ENCODE measurements at regions not wholly inside any gene's neighbourhood (a gene's known extent, or its start where the extent isn't known, plus 50 kb on each side); places are given as distances from the start of the nearest gene placed in this dataset.
"Not testable (repeated sequence)": the region's sequence is repeated elsewhere in the genome, so short reads cannot be mapped to it uniquely, and the experiment has no call there.

- DNase-seq (ENCODE audit: low spot score) = peak; percentile 80
These were observed 283.7 kb downstream of the BTBD3 start for GRCh38 chr20:12201289-12201991.

GRCh38 chr20:12203399-12203798 is 285.7 kb downstream of the BTBD3 start:
- DNase-seq (ENCODE audit: low spot score) = no peak

DNA sequence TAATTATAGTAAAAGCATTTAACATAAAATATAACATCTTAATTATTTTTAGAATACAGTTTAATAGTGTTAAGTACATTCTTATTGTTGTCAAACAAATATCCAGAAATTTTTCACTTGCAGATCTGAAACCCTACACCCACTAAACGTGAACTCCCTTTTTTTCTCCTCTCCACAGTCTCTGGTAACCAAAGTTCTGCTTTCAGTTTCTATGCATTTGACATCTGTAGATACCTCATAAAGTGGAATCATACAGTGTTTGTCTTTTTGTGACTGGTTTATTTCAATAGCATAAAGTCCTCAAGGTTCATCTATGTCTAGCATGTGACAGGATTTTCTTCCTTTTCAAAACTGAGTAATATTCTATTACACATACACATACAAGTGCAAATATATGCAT is 286.3 kb downstream of the BTBD3 start:
- no peak for DNase-seq (ENCODE audit: low spot score)

GRCh38 chr20:12207875-12208274 is 290.2 kb downstream of the BTBD3 start:
- DNase-seq (ENCODE audit: low spot score) = peak; percentile 30

DNA sequence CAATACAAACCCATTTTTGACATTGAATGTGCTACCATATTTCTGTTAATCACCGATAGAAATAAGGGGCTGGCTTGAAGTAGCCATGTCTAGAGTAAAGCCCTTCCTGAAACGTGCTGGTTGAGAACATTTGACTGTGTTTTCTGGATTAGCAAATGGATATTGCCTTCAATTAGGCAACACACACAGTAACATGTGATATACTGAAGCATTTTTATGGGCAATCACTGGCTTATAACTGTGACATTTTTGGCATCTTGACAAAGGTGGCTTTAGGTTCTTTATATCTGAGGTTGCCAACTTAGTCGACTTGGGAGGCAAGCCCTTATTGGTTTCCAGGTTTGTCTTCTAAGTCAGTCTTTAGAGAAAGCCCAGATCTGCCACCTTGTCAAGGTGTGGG is 292.9 kb downstream of the BTBD3 start:
- DNase-seq (ENCODE audit: low spot score) = no peak

DNA sequence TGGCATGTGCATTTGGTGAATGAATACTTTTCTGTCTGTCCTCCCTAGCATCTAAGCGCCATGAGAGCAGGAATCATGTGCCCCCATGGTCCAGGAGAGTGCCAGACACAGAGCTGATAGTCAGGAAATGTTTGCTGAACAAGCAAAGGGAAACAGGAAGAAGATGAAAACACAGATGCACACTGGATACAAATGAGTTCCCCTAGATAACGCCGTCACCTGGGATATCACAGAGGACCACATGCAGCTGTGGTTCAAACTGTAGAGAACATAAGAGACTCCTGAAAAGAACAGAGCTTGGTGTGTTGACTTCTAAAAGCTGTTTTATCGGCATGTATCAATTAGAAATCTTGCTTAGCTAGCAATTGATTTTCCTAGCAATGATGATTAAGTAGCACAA is 293.7 kb downstream of the BTBD3 start:
- DNase-seq (ENCODE audit: low spot score) = no peak

- no peak for DNase-seq (ENCODE audit: low spot score)
These were observed 299.7 kb downstream of the BTBD3 start for GRCh38 chr20:12217382-12217781.

DNA sequence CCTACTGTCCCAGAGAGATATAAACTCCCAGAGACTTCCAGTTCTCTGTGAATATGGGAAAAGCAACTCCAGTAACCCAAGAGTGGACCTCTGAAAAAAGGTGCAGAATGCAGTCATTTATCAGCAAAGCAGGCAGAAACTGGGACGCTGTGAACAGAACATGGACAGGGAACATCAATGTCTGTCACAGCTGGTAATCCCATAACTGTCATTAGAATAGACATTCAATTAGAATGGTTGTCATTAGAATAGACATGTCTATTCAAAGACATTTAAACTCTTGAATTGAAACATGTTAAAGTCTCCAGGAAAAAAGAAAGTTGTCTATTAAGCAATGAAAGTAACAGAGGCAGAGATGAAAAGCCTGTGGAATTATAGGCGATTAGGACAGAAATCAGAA is 302.1 kb downstream of the BTBD3 start:
- DNase-seq (ENCODE audit: low spot score) = no peak

GRCh38 chr20:12223057-12223456 is 305.4 kb downstream of the BTBD3 start:
- no peak for DNase-seq (ENCODE audit: low spot score)

DNA sequence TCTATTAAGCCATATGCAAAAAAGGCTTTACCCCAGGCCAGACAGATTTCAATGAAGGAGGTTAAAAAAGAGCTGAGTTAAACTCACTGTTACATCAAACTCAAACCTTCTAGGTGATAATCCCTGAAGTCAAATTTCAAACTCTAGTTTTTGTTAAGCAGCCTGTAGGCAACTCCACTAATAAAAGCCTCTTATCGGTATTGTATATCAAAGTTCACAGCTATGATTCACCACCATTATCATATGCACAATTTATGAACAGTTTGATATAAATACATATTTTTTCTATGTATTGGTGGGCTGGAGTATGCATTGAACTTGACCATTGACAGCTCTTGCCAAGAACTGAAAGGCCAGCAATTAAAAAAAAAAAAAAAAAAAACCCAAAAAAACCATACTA is 308.2 kb downstream of the BTBD3 start:
- DNase-seq (ENCODE audit: low spot score) = no peak

DNA sequence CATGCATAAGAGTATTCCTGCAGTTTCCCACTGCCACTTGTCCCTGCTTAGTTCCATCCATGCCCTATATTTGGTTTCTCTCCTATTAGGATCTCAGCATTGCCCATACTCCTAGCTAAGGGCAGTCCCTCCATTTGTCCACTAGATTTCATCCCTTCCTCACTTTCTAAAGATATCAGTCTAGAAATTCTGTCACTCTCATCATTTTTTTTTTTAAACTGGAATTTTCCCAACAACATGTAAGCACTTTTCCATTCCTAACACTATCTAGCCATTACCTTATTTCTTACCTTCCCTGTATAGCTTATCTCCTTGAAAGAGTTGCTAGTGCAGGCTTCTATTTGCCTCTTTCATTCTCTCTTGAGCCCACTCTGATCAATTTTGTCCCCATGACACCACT is 312.2 kb downstream of the BTBD3 start:
- DNase-seq (ENCODE audit: low spot score) = no peak

GRCh38 chr20:12237772-12238171 is 320.1 kb downstream of the BTBD3 start:
- no peak for DNase-seq (ENCODE audit: low spot score)

DNA sequence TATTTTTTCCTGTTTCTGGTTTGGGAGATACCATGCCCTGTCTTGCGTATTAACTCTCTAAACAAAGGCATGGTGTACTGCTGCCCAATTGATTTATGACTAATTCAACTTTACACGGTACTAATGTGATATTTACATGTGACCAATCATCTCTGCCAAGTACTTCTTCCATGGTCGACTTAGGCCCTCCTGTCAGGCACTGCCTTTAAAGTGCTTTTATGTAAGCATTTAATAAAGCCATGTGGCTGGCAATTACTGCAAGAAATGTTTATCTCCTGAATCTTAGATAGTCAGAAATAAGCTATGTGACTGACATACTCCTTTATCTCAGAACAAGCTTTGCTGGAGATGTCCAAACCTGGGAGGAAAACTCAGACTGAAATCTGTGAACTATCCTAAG is 323.4 kb downstream of the BTBD3 start:
- no peak for DNase-seq (ENCODE audit: low spot score)

DNA sequence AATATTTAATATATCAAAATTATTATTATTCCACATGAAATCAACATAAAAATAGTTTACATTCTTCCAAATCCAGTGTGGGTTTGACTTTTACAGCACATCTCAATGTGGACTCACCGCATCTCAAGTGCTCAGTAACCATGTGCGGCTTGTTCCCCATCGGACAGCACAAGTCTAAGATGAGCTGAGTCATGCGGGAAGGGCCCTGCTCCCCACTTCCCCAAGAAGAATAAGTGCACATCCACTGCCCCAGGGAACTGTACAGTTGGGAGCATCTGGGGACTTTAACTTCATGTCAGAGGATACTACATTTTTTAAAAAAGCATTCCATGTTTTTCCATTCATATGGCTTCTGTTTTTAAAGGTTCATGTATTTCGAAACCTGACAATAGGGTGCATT is 325.6 kb downstream of the BTBD3 start:
- DNase-seq (ENCODE audit: low spot score) = no peak

GRCh38 chr20:12248481-12248880 is 330.8 kb downstream of the BTBD3 start:
- DNase-seq (ENCODE audit: low spot score) = no peak

DNA sequence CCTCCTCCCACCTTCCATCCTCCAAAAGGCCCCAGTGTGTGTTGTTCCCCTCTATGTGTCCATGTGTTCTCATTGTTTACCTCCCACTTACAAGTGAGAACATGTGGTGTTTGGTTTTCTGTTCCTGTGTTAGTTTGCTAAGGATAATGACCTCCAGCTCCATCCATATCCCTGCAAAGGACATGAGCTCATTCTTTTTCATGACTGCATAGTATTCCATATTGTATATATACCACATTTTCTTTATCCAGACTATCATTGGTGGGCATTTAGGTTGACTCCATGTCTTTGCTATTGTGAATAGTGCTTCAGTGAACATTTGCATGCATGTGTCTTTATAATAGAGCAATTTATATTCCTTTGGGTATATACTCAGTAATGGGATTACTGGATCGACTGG is 333.0 kb downstream of the BTBD3 start:
- not testable (repeated sequence) for DNase-seq (ENCODE audit: low spot score)

DNA sequence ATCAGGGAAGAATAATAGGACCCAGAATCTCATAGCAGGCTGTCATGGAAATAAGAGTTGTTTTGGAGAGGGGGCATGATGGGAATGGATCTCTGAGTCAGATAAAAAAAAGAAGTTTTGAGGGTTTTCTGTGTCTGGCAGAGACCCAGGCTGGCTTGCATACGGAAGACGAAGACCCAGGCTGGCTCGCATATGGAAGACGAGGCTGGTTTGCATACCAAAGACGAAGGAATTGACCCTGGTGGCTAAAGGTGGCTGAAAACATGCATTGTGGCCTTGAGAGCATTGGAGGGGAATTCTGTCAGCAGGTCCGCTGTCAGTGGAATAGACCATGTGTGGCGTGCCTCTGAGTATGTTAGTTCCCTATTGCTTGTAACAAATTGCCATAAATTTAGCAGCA is 335.1 kb downstream of the BTBD3 start:
- no peak for DNase-seq (ENCODE audit: low spot score)

DNA sequence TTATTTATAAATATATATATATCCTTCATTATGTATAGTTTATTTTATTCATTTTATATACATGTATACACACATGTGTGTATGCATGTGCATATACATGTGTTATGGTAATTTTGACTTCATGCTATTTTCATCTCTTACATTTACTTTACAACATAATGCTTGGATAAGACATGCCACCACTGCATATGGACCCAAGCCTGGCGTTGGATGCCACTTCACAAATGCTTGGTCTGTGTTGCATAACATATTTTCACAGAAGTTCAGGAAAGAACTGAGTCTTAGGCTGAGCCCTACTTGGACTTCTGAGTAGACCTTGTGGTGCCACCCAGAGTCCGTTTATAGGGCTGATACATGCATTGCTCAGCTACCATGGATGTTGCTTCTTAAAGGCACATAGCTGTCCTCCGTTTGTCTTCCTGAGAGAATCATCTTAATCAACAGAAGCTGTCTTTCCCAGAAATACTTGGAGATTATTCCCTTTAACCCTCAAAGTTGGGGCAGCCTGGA is 337.8 kb downstream of the BTBD3 start:
- no peak for DNase-seq (ENCODE audit: low spot score)

DNA sequence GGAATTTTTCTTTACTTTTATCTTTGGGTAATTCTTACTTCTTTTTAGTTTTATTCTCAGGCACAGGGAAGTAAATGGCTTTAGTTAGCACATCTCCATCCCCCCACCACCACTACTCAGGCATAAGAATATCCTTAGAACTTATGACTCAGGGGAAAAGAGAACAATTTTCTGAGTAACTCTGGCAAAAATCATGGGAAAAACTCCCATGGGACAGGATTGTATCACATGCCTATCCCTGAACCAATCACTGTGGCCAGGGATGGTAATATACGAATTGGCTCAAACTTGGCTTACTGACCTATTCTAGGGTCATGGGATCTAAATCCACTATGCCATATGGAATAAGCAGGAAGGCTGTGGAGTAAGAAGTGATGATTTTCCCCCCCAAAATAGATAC is 339.1 kb downstream of the BTBD3 start:
- peak; percentile 26 for DNase-seq (ENCODE audit: low spot score)

- DNase-seq (ENCODE audit: low spot score) = no peak
These were observed 345.1 kb downstream of the BTBD3 start for GRCh38 chr20:12262747-12263146.

DNA sequence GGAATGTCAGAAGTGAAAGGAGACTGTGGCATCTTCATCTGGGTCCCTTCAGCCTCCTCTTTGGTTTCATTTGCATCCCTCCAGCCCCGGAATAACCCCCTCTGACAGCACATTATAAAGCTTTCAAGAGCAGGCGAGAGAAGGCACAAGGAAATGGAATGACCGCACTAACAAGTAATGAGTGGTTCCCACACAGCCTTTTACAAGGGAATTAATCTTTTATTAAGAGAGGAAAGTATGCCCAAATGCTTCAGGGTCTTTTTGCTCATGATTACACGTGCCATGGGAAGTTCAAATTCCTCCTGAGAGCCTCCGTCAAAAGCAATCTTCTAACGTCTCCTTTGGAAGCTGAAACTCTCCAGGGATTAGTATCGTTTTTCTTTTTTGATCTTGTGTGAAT is 347.0 kb downstream of the BTBD3 start:
- DNase-seq (ENCODE audit: low spot score) = no peak

- no peak for DNase-seq (ENCODE audit: low spot score)
These were observed 348.0 kb downstream of the BTBD3 start for GRCh38 chr20:12265662-12266061.

DNA sequence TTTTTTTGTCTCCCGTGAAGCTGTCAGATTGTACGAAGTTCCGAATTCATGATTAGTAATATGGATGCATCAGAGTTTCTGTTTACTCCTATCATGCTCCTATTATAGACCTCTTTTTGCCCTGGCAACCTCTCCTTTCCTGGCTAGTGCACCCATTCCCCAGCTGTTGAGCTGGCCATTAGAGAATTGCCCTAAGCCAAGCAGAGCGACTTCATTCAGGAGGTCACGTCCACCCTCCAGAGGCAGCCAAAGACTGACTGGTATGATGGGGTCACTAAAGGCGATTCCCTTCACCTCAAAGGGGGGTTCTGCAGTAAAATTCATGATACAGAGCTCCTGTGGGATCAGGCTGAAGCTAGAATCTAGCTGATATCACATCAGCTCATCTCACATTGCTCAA is 351.9 kb downstream of the BTBD3 start:
- no peak for DNase-seq (ENCODE audit: low spot score)

DNA sequence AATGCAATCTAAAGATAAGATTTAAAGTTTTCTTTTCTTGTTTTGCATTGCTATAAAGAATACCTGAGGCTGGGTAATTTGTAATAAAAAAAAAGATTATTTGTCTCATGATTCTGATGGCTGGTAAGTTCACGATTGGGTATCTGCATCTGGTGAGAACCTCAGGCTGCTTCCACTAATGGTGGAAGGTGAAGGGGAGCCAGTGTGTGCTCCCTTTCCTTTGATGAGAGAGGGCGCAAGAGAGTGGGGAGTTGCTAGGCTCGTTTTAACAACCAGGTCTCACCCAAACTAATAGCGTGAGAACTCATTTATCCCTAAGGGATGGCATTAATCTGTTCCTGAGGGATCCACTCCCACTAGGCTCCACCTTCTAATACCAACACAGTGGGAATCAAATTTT is 353.2 kb downstream of the BTBD3 start:
- no peak for DNase-seq (ENCODE audit: low spot score)
